H1 (cell line): ENCODE measurements at regions not wholly inside any gene's neighbourhood (a gene's known extent, or its start where the extent isn't known, plus 50 kb on each side); places are given as distances from the start of the nearest gene placed in this dataset.

Experiments
- CTCF ChIA-PET: fragments of 300-600 bp; sonication (Branson Sonifier 250); formaldehyde crosslinking; loops from one replicate; lab custom pipeline; 2021; ENCODE audit not compliant: partially characterized antibody; lab: Charles Lee
- POLR2A ChIA-PET: fragments of 300-600 bp; sonication (Branson Sonifier 250); formaldehyde crosslinking; loops from one replicate; lab custom pipeline; 2021; ENCODE audit warnings: inconsistent platforms; ENCODE audit not compliant: partially characterized antibody; lab: Charles Lee
- DNase-seq, 2 experiments: peaks; one replicate each; pipeline versions ENCODE4 v3.0.0 to v3.0.0-alpha.2; 2010 to 2022; ENCODE audit warnings: low spot score in 2 of 2, low read depth in 1 of 2, mixed read lengths in 1 of 2
- FAIRE-seq: peaks from 2 replicates; lab custom pipeline; 2011; peaks lifted over from hg19 to GRCh38; lab: Jason Lieb, UNC
- H2AFZ ChIP-seq: 2 replicates; pipeline ENCODE4 v1.8.1; 2012; ENCODE audit warnings: low read length, inconsistent platforms
- H2AK5ac ChIP-seq: 2 replicates; pipeline ENCODE4 v1.6.1; 2013; ENCODE audit warnings: low read depth, low read length
- H2BK120ac ChIP-seq: replicated peaks from 2 replicates; pipeline ENCODE3; 2013; ENCODE audit warnings: low read depth, low read length, inconsistent platforms
- H2BK12ac ChIP-seq: 2 replicates; pipeline ENCODE4 v1.6.1; 2013; ENCODE audit warnings: low read depth, low read length
- H2BK15ac ChIP-seq: 2 replicates; pipeline ENCODE4 v1.6.1; 2013; ENCODE audit warnings: low read length
- H2BK20ac ChIP-seq: 2 replicates; pipeline ENCODE4 v1.6.1; 2013; ENCODE audit warnings: low read length
- H2BK5ac ChIP-seq: 2 replicates; pipeline ENCODE4 v1.6.1; 2013; ENCODE audit warnings: low read depth, low read length
- H3K14ac ChIP-seq: 2 replicates; pipeline ENCODE4 v1.6.1; 2013; ENCODE audit warnings: inconsistent platforms; ENCODE audit not compliant: insufficient read length
- H3K18ac ChIP-seq: 2 replicates; pipeline ENCODE4 v1.6.1; 2013; ENCODE audit warnings: low read length; ENCODE audit errors: extremely low read depth
- H3K23ac ChIP-seq: 2 replicates; pipeline ENCODE4 v1.6.1; 2013; ENCODE audit warnings: inconsistent platforms; ENCODE audit not compliant: insufficient read length
- H3K23me2 ChIP-seq: 2 replicates; pipeline ENCODE4 v1.6.1; 2013; ENCODE audit warnings: low read depth, low read length
- H3K27ac ChIP-seq: 2 replicates; pipeline ENCODE4 v1.6.1; 2011; ENCODE audit warnings: low read depth, low read length, inconsistent platforms
- H3K27me3 ChIP-seq, 4 experiments: replicated peaks in 1 of 4; 1 replicate in 1 of 4; 2 replicates in 3 of 4; pipeline versions ENCODE4 v1.6.1 to v1.8.1; 2011 to 2013; ENCODE audit warnings: low read length in 3 of 4, mild to moderate bottlenecking in 3 of 4, inconsistent platforms in 2 of 4, mixed read lengths in 2 of 4, moderate library complexity in 1 of 4; ENCODE audit not compliant: control insufficient read depth in 3 of 4, insufficient read depth in 3 of 4; ENCODE audit errors: extremely low read depth in 1 of 4
- H3K36me3 ChIP-seq, 4 experiments: 2 replicates each; pipeline versions ENCODE4 v1.6.1 to v1.8.1; 2011 to 2013; ENCODE audit warnings: mild to moderate bottlenecking in 4 of 4, low read length in 3 of 4, moderate library complexity in 2 of 4, control low read depth in 1 of 4, inconsistent platforms in 1 of 4; ENCODE audit not compliant: insufficient read depth in 4 of 4, control insufficient read depth in 2 of 4
- H3K4ac ChIP-seq: replicated peaks from 2 replicates; pipeline ENCODE3; 2013; ENCODE audit warnings: low read length, low read depth, mixed read lengths, inconsistent platforms; ENCODE audit not compliant: insufficient read length
- H3K4me1 ChIP-seq, 4 experiments: replicated peaks in 1 of 4; 1 replicate in 1 of 4; 2 replicates in 3 of 4; pipeline versions ENCODE4 v1.6.1 to v1.8.1; 2011 to 2013; ENCODE audit warnings: low read length in 3 of 4, inconsistent platforms in 2 of 4, mixed read lengths in 1 of 4; ENCODE audit not compliant: insufficient read depth in 4 of 4, control insufficient read depth in 3 of 4
- H3K4me2 ChIP-seq, 2 experiments: 2 replicates each; pipeline versions ENCODE4 v1.6.1 to v1.8.1; 2011 to 2013; ENCODE audit warnings: low read depth in 2 of 2, low read length in 2 of 2, control low read depth in 1 of 2, inconsistent platforms in 1 of 2, mild to moderate bottlenecking in 1 of 2; ENCODE audit not compliant: insufficient read depth in 1 of 2
- H3K4me3 ChIP-seq, 4 experiments: fragments of 200-600, 300-600 bp in 1 of 4; sonication (generic), shearing (Covaris generic), sonication (Bioruptor Twin) in 1 of 4; 2 replicates each; pipeline versions ENCODE4 v1.5.1 to v1.8.1; 2011 to 2016; ENCODE audit warnings: low read length in 4 of 4, low read depth in 3 of 4, control low read depth in 2 of 4, inconsistent platforms in 2 of 4, mild to moderate bottlenecking in 2 of 4, mixed read lengths in 1 of 4, moderate library complexity in 1 of 4; ENCODE audit not compliant: insufficient read depth in 2 of 4; ENCODE audit errors: extremely low read depth in 1 of 4
- H3K56ac ChIP-seq: replicated peaks from 2 replicates; pipeline ENCODE3; 2013; ENCODE audit warnings: low read depth, mild to moderate bottlenecking, mixed read lengths, low read length, inconsistent platforms; ENCODE audit not compliant: insufficient read length
- H3K79me1 ChIP-seq: 2 replicates; pipeline ENCODE4 v1.6.1; 2013; ENCODE audit warnings: low read depth, low read length, control low read depth
- H3K79me2 ChIP-seq, 2 experiments: 2 replicates each; pipeline versions ENCODE4 v1.6.1 to v1.8.1; 2012 to 2013; ENCODE audit warnings: low read length in 2 of 2, mild to moderate bottlenecking in 2 of 2, inconsistent platforms in 1 of 2; ENCODE audit not compliant: insufficient read depth in 2 of 2, control insufficient read depth in 1 of 2
- H3K9ac ChIP-seq, 4 experiments: replicated peaks in 1 of 4; 1 replicate in 1 of 4; 2 replicates in 3 of 4; pipeline versions ENCODE4 v1.6.1 to v1.8.1; 2011 to 2013; ENCODE audit warnings: low read depth in 3 of 4, low read length in 3 of 4, control low read depth in 2 of 4, mild to moderate bottlenecking in 2 of 4, moderate library complexity in 2 of 4, inconsistent platforms in 1 of 4; ENCODE audit errors: extremely low read depth in 1 of 4
- H3K9me3 ChIP-seq, 2 experiments: 2 replicates each; pipeline versions ENCODE4 v1.6.1 to v1.8.1; 2012 to 2013; ENCODE audit warnings: mild to moderate bottlenecking in 2 of 2, moderate library complexity in 2 of 2, control low read depth in 1 of 2, inconsistent platforms in 1 of 2, low read depth in 1 of 2, low read length in 1 of 2, mixed read lengths in 1 of 2; ENCODE audit not compliant: insufficient read depth in 2 of 2
- H4K20me1 ChIP-seq, 2 experiments: replicated peaks in 1 of 2; 2 replicates each; pipeline versions ENCODE3 to v1.8.1; 2011 to 2013; ENCODE audit warnings: inconsistent platforms in 2 of 2, low read length in 2 of 2, mild to moderate bottlenecking in 1 of 2; ENCODE audit not compliant: insufficient read depth in 2 of 2, control insufficient read depth in 1 of 2
- H4K5ac ChIP-seq: 2 replicates; pipeline ENCODE4 v1.6.1; 2013; ENCODE audit warnings: low read length, low read depth, mixed read lengths, inconsistent platforms; ENCODE audit not compliant: insufficient read length
- H4K8ac ChIP-seq: 2 replicates; pipeline ENCODE4 v1.8.0; 2013; ENCODE audit warnings: mild to moderate bottlenecking, moderate library complexity, low read length, inconsistent platforms; ENCODE audit not compliant: insufficient read depth; ENCODE audit errors: extremely low read depth
- H4K91ac ChIP-seq: replicated peaks from 2 replicates; pipeline ENCODE3; 2013; ENCODE audit warnings: low read length, mixed read lengths, inconsistent platforms; ENCODE audit not compliant: insufficient read length
- NANOG ChIP-seq: IDR thresholded peaks from 2 replicates; pipeline ENCODE4 v1.6.1; 2011; ENCODE audit warnings: low read length, low read depth, mild to moderate bottlenecking, inconsistent platforms; ENCODE audit not compliant: insufficient read depth, poor library complexity, severe bottlenecking
- POLR2A ChIP-seq, 2 experiments: IDR thresholded peaks; 1 replicate in 1 of 2; 2 replicates in 1 of 2; pipeline ENCODE4 v1.6.1; 2011; ENCODE audit warnings: low read depth in 2 of 2, low read length in 2 of 2, mild to moderate bottlenecking in 2 of 2; ENCODE audit errors: control extremely low read depth in 1 of 2
- SP4 ChIP-seq: IDR thresholded peaks from 2 replicates; pipeline ENCODE4 v1.6.1; 2012; ENCODE audit warnings: low read length, inconsistent platforms
- SUZ12 ChIP-seq: fragments of 200-600 bp; sonication (generic); IDR thresholded peaks from 2 replicates; pipeline ENCODE4 v1.6.1; 2012; ENCODE audit warnings: mild to moderate bottlenecking, inconsistent platforms, low read length, moderate library complexity, mixed read lengths
- WGBS, 2 experiments: shearing (Covaris generic) in 1 of 2; methylation state at CpG; one replicate each; pipeline versions ENCODE4 v1.1.6 to v1.1.7; 2013 to 2015; ENCODE audit warnings: low lambda C conversion rate in 2 of 2, mixed read lengths in 2 of 2, inconsistent platforms in 1 of 2, low coverage in 1 of 2, missing lambda C conversion rate in 1 of 2; ENCODE audit not compliant: insufficient replicate concordance in 2 of 2, insufficient coverage in 1 of 2, insufficient read length in 1 of 2; ENCODE audit errors: extremely low coverage in 1 of 2, missing lambda C conversion rate in 1 of 2; 5-methylcytosine and 5-hydroxymethylcytosine counted together
- TF ChIP-seq, protein P1 (sequence below): IDR thresholded peaks from 2 replicates; pipeline ENCODE4 v1.6.1; 2012; ENCODE audit warnings: low read length, inconsistent platforms

DNA sequence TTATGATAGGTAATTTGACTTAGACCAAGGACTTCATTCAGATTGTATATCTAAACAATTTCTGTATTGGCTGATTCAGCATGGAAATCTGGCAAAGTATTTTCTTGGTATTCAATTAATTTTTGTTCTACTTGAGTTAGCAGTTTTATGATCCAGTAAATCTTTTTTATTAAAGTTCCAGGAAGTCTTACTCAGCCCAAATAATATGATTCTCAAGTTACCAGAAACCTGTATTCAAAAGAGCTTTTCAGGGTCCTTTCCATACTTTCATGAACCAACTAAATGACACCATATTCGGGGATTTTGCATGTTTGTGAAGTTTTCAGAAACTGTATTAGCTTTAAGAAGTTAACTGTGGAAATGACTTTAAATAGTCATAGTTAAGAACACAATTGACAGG, 662.6 kb downstream of the LRFN5 start:
- Histone ChIP-seq H3K14ac (no peak overlapping the region), H3K23me2 (no peaks in the 10 kb centered on the region), H3K79me1 (no peaks in the 10 kb centered on the region), H3K27ac (no peak overlapping the region), H2BK20ac (no peak overlapping the region), H2BK15ac (no peak overlapping the region), H4K5ac (no peak overlapping the region), H3K23ac (no peak overlapping the region), H3K79me2 (no peaks in the 10 kb centered on the region), H3K56ac (no peak overlapping the region), H3K4me3 (no peak overlapping the region), H4K91ac (no peak overlapping the region), H2AFZ (no peak overlapping the region), H3K27me3 (no peaks in the 10 kb centered on the region), H4K8ac (no peak overlapping the region), H3K18ac (no peak overlapping the region), H2BK120ac (no peak overlapping the region), H3K4me2 (no peak overlapping the region), H2AK5ac (no peak overlapping the region), H3K4ac (no peak overlapping the region), H3K4me1 (no peaks in the 10 kb centered on the region), H2BK5ac (no peak overlapping the region), H2BK12ac (no peak overlapping the region), H4K20me1 (no peaks in the 10 kb centered on the region), H3K9ac (no peak overlapping the region), H3K36me3 (no peaks in the 10 kb centered on the region), H3K9me3 (0 out of 4 replicates have a peak, but pooled peaks cover 0 to 3% of the 10 kb centered on the region in 2 experiments)
- TF ChIP-seq SP4 (no peak), POLR2A (IDR thresholded peaks at IDR 0.05; ENCODE audit: control extremely low read depth in 1 of 2, low read depth in 2 of 2, low read length in 2 of 2) (no peak), SUZ12 (no peak), NANOG (no peak)
- TF ChIP-seq, protein P1, sequence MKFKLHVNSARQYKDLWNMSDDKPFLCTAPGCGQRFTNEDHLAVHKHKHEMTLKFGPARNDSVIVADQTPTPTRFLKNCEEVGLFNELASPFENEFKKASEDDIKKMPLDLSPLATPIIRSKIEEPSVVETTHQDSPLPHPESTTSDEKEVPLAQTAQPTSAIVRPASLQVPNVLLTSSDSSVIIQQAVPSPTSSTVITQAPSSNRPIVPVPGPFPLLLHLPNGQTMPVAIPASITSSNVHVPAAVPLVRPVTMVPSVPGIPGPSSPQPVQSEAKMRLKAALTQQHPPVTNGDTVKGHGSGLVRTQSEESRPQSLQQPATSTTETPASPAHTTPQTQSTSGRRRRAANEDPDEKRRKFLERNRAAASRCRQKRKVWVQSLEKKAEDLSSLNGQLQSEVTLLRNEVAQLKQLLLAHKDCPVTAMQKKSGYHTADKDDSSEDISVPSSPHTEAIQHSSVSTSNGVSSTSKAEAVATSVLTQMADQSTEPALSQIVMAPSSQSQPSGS, result no peak
- FAIRE-seq (no peak), DNase-seq (no peak)
- POLR2A ChIA-PET, result no interaction called here
- WGBS, 2 experiments, result 92% methylated on average over 1 of the region's 1 CpG; no CpG with 5 or more reads in 1 of the 2 experiments
- CTCF ChIA-PET, result no interaction called here
